ENCODE measurements at regions not wholly inside any gene's neighbourhood (a gene's known extent, or its start where the extent isn't known, plus 50 kb on each side); places are given as distances from the start of the nearest gene placed in this dataset.
"Not testable (repeated sequence)": the region's sequence is repeated elsewhere in the genome, so short reads cannot be mapped to it uniquely, and the experiment has no call there.

DNA sequence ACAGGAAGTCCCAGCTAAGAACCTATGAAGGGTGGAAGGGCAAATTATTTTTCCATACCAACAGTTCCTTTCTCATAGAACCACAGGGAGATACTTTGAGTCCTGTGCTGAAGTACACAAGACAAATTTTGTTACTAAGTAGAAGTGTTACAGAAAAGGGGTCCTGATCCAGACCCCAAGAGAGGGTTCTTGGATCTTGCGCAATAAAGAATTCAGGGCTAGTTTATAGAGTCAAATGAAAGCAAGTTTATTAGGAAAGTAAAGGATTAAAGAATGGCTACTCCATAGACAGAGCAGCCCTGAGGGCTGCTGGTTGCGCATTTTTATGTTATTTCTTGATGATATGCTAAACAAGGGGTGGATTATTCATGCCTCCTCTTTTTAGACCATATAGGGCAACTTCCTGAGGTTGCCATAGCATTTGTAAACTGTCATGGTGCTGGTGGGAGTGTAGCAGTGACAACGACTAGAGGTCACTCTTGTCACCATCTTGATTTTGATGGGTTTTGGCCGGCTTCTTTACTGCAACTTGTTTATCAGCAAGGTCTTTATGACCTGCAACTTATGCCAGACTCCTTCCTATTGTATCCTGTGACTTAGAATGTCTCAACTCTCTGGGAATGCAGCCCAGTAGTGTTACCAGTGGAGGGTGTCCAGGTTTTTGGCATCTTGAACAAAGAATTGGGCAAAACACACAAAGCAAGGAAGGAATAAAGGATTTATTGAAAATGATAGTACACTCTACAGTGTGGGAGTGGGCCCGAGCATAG, 409.4 kb downstream of the SH2D4B start:
- no peak for DNase-seq (ENCODE audit: low spot score)

GRCh38 chr10:80949785-80950184, 412.1 kb downstream of the SH2D4B start:
- DNase-seq (ENCODE audit: low spot score) = no peak

GRCh38 chr10:80952436-80952835, 414.7 kb downstream of the SH2D4B start:
- DNase-seq (ENCODE audit: low spot score) = no peak

GRCh38 chr10:80957161-80957560, 419.5 kb downstream of the SH2D4B start:
- no peak for DNase-seq (ENCODE audit: low spot score)

- no peak for DNase-seq (ENCODE audit: low spot score)
Observed at GRCh38 chr10:80964179-80964578, 426.5 kb downstream of the SH2D4B start.

- no peak for DNase-seq (ENCODE audit: low spot score)
Observed at GRCh38 chr10:80964955-80965614, 427.4 kb downstream of the SH2D4B start.

- DNase-seq (ENCODE audit: low spot score) = no peak
Observed at GRCh38 chr10:80966326-80966986, 428.8 kb downstream of the SH2D4B start.

GRCh38 chr10:80967357-80967756, 429.7 kb downstream of the SH2D4B start:
- DNase-seq (ENCODE audit: low spot score) = not testable (repeated sequence)

- DNase-seq (ENCODE audit: low spot score) = no peak
Observed at GRCh38 chr10:80968903-80969302, 431.2 kb downstream of the SH2D4B start.

DNA sequence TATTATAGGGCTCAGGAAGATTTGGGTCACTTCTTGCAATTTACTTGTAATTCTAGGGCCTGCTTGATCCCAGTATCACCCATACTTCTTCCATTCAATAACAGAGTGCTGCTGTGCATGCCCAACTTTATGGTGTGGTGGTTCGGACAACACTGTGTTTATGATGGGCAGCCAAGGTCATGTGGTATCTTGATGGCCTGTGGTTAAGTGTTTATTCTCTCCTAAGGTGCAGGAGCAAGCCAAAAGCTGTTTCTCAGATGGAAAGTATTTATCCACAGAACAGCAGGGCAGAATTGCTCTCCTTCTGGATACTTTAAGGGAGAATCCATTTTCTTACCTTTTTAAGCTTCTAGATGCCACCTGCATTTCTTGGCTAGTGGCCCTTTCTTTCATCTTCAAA, 433.8 kb downstream of the SH2D4B start:
- DNase-seq (ENCODE audit: low spot score) = no peak

DNA sequence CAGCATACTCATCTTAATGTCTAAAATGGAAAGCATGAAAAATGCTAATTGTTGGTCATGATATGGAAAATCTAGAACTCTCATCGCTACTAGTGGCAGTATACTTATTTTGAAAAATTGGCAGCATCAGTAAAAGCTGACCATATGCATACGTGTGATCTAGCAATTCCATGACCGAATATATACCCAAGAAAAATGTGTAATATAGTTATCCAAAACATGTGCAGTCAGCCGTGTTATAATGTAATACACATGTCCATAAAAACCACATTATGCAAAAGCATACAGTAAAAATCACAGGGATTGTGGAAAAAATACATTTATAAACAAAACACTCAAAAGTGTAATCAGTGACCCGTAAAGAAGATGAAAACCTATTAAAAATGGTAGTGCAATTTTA, 439.0 kb downstream of the SH2D4B start:
- no peak for DNase-seq (ENCODE audit: low spot score)

- no peak for DNase-seq (ENCODE audit: low spot score)
Observed at GRCh38 chr10:80985102-80985501, 447.4 kb downstream of the SH2D4B start.

DNA sequence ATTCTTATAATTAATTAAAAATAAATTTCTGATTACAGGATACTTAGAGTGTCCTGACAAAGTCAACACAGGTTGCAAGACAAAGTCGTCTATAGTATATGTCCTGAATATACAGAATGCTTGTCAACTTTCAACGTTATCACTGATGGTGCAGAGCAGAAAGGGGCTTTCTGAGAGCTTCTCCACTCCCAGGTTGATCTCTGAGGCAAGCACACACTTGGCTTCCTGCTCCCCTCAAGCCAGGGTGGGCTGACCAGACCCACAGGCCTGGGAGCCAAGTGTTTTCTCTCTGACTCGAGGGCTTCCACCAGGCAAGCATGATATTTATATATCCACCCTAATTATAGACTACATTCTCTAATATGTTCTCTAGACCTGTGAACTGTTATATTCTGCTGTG, 448.9 kb downstream of the SH2D4B start:
- DNase-seq (ENCODE audit: low spot score) = no peak

DNA sequence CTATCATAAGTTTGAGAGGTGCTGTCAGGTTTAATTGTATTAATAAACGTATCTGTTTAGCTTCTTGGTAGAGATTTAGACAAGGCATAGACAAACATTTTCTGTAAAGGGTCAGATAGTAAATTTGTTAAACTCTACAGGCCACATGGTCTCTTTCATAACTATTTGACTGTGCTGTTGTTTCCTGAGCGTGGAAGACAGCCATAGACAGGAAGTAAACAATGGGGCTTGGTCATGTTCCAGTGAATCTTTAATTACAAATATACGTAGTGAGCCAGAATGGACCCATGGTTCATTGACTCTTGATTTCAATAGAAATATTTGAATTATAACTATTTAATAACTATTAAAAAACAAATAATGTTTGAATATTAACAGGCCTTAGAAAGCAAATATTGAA, 451.1 kb downstream of the SH2D4B start:
- DNase-seq (ENCODE audit: low spot score) = no peak

GRCh38 chr10:80996615-80997193, 459.0 kb downstream of the SH2D4B start:
- no peak for DNase-seq (ENCODE audit: low spot score)

- no peak for DNase-seq (ENCODE audit: low spot score)
Observed at GRCh38 chr10:81000781-81001180, 463.1 kb downstream of the SH2D4B start.

GRCh38 chr10:81002382-81002781, 464.7 kb downstream of the SH2D4B start:
- no peak for DNase-seq (ENCODE audit: low spot score)

DNA sequence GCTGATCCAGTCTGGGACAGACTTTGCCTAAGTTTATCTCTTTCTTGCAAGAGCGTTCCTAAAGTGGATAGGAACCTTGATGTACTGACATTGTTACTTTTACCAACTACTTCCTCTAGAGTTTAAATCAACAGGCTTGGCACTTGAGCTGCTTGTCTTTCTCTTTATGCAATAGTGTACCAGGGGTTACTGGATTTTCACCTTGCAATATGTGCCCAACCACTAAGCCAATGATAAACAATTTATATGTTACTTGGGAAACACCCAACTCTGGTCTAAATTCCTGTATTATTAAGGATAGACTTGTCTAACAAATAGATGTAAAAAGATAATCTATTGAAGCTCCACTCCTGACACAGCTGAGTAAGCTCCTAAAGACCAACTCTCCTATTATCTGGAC, 470.2 kb downstream of the SH2D4B start:
- DNase-seq (ENCODE audit: low spot score) = no peak

- no peak for DNase-seq (ENCODE audit: low spot score)
Observed at GRCh38 chr10:81008726-81009125, 471.0 kb downstream of the SH2D4B start.

- no peak for DNase-seq (ENCODE audit: low spot score)
Observed at GRCh38 chr10:81009296-81009695, 471.6 kb downstream of the SH2D4B start.

- no peak for DNase-seq (ENCODE audit: low spot score)
Observed at GRCh38 chr10:81013771-81014170, 476.1 kb downstream of the SH2D4B start.

DNA sequence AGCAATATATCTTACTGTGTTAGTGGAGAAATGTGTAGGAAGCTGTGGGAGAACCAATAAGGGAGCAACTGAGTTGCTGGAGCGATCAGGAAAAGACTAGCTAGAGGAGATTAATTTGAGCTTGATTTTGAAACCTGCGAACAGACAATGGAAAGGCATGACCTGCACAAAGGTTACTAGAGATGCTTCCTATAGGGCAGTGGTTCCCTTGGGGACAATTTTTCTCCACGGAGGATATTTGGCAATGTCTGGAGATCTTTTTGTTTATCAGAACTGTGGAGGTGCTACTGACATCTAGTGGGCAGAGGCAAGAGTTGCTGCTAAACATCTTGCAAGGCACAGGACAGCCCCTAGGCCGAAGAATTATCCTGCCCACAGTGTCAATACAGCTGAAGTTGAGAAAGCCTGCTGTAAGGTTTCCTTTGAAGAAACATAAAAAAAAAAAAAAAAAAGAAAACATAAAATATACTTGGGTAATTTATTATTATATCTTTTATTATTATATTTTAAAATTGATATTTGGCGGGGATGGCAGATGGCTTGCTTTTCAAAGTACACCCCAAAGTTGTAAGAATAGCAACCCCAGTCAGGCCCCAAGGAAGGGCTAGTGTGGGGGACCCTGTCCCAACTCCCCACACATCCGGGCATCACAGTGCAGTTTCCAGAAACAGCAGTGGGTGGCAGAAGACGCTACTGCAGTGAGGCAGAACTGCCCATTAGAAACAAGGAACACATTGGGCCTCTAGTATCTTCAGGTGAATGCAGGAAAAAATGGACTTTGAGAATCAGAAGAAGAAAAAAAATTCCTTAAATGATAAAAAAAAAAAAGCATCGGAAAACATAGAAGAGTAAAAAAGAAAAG, 481.6 kb downstream of the SH2D4B start:
- DNase-seq (ENCODE audit: low spot score) = no peak
